H9 (cell line): ENCODE measurements at regions not wholly inside any gene's neighbourhood (a gene's known extent, or its start where the extent isn't known, plus 50 kb on each side); places are given as distances from the start of the nearest gene placed in this dataset.
"Not testable (repeated sequence)": the region's sequence is repeated elsewhere in the genome, so short reads cannot be mapped to it uniquely, and the experiment has no call there.

Experiments
- DNase-seq: peaks from one replicate; pipeline ENCODE4 v3.0.0-alpha.2; 2017
- H2AFZ ChIP-seq: one replicate; pipeline ENCODE4 v1.6.1; 2013; ENCODE audit warnings: mild to moderate bottlenecking, low read length, control low read depth, moderate library complexity
- H2AK5ac ChIP-seq: 2 replicates; pipeline ENCODE4 v1.6.1; 2013; ENCODE audit warnings: low read length, control low read depth, mixed read lengths; ENCODE audit not compliant: insufficient read length
- H2BK120ac ChIP-seq: one replicate; pipeline ENCODE4 v1.6.1; 2013; ENCODE audit warnings: low read depth, mild to moderate bottlenecking, low read length, control low read depth, inconsistent platforms; ENCODE audit not compliant: poor library complexity, severe bottlenecking
- H2BK12ac ChIP-seq: 2 replicates; pipeline ENCODE4 v1.6.1; 2013; ENCODE audit warnings: low read length, control low read depth, mixed read lengths, low read depth; ENCODE audit not compliant: insufficient read length
- H2BK15ac ChIP-seq: 2 replicates; pipeline ENCODE4 v1.6.1; 2013; ENCODE audit warnings: low read depth, low read length, control low read depth
- H2BK20ac ChIP-seq: one replicate; pipeline ENCODE4 v1.6.1; 2013; ENCODE audit warnings: low read depth, mild to moderate bottlenecking, low read length, control low read depth, inconsistent platforms; ENCODE audit not compliant: poor library complexity, severe bottlenecking
- H2BK5ac ChIP-seq: 2 replicates; pipeline ENCODE4 v1.6.1; 2013; ENCODE audit warnings: low read length, control low read depth, mixed read lengths; ENCODE audit not compliant: insufficient read length
- H3K14ac ChIP-seq: 2 replicates; pipeline ENCODE4 v1.6.1; 2013; ENCODE audit warnings: low read length, control low read depth; ENCODE audit not compliant: insufficient read depth
- H3K18ac ChIP-seq: 2 replicates; pipeline ENCODE4 v1.6.1; 2013; ENCODE audit warnings: low read depth, mild to moderate bottlenecking, mixed read lengths, low read length, control low read depth; ENCODE audit not compliant: insufficient read length
- H3K23ac ChIP-seq: 2 replicates; pipeline ENCODE4 v1.6.1; 2013; ENCODE audit warnings: low read length, control low read depth, mixed read lengths, low read depth; ENCODE audit not compliant: insufficient read length
- H3K23me2 ChIP-seq: 2 replicates; pipeline ENCODE4 v1.6.1; 2013; ENCODE audit warnings: low read depth, mild to moderate bottlenecking, mixed read lengths, low read length, control low read depth; ENCODE audit not compliant: insufficient read length, poor library complexity, severe bottlenecking
- H3K27ac ChIP-seq: 2 replicates; pipeline ENCODE4 v1.5.1; 2013; ENCODE audit warnings: low read length, control low read depth, mixed read lengths, low read depth; ENCODE audit not compliant: insufficient read length
- H3K27me3 ChIP-seq: 2 replicates; pipeline ENCODE4 v1.6.1; 2013; ENCODE audit warnings: low read length, control low read depth, inconsistent platforms; ENCODE audit not compliant: insufficient read depth
- H3K4ac ChIP-seq: 2 replicates; pipeline ENCODE4 v1.6.1; 2013; ENCODE audit warnings: low read depth, mild to moderate bottlenecking, control low read depth, inconsistent platforms, low read length, moderate library complexity
- H3K4me1 ChIP-seq: 2 replicates; pipeline ENCODE4 v1.6.1; 2013; ENCODE audit warnings: low read length, control low read depth, inconsistent platforms; ENCODE audit not compliant: insufficient read depth
- H3K4me2 ChIP-seq: 2 replicates; pipeline ENCODE4 v1.6.1; 2013; ENCODE audit warnings: low read length, control low read depth, mixed read lengths; ENCODE audit not compliant: insufficient read length, insufficient read depth
- H3K56ac ChIP-seq: 2 replicates; pipeline ENCODE4 v1.6.1; 2013; ENCODE audit warnings: low read depth, mild to moderate bottlenecking, mixed read lengths, low read length, control low read depth; ENCODE audit not compliant: insufficient read length
- H3K79me1 ChIP-seq: 2 replicates; pipeline ENCODE4 v1.6.1; 2013; ENCODE audit warnings: low read depth, mild to moderate bottlenecking, moderate library complexity, low read length, control low read depth, inconsistent platforms; ENCODE audit not compliant: insufficient read depth, poor library complexity, severe bottlenecking
- H3K79me2 ChIP-seq: 2 replicates; pipeline ENCODE4 v1.6.1; 2013; ENCODE audit warnings: low read length, control low read depth, inconsistent platforms; ENCODE audit not compliant: insufficient read depth
- H3K9ac ChIP-seq: 2 replicates; pipeline ENCODE4 v1.6.1; 2013; ENCODE audit warnings: low read length, control low read depth, mixed read lengths; ENCODE audit not compliant: insufficient read length; ENCODE audit errors: extremely low read depth
- H3K9me3 ChIP-seq: one replicate; pipeline ENCODE4 v1.6.1; 2013; ENCODE audit warnings: low read depth, low read length, inconsistent platforms; ENCODE audit not compliant: control insufficient read depth
- H3T11ph ChIP-seq: one replicate; pipeline ENCODE4 v1.6.1; 2013; ENCODE audit warnings: mild to moderate bottlenecking, low read length, control low read depth, inconsistent platforms
- H4K20me1 ChIP-seq: one replicate; pipeline ENCODE4 v1.6.1; 2013; ENCODE audit not compliant: control insufficient read depth, insufficient read length, insufficient read depth
- H4K5ac ChIP-seq: 2 replicates; pipeline ENCODE4 v1.6.1; 2013; ENCODE audit warnings: low read depth, mild to moderate bottlenecking, mixed read lengths, low read length, control low read depth; ENCODE audit not compliant: insufficient read length
- H4K8ac ChIP-seq: replicated peaks from 2 replicates; pipeline ENCODE4 v1.6.1; 2013; ENCODE audit warnings: low read length, control low read depth, mixed read lengths, low read depth; ENCODE audit not compliant: insufficient read length
- H4K91ac ChIP-seq: 2 replicates; pipeline ENCODE4 v1.6.1; 2013; ENCODE audit warnings: low read depth, mild to moderate bottlenecking, moderate library complexity, mixed read lengths, low read length, control low read depth; ENCODE audit not compliant: insufficient read length
- H3K27ac Mint-ChIP-seq, 3 experiments: 2 replicates in 2 of 3; 3 replicates in 1 of 3; pipeline ENCODE4 v1.8.0; 2020 to 2021; ENCODE audit warnings: mixed read lengths in 3 of 3, mild to moderate bottlenecking in 1 of 3, moderate library complexity in 1 of 3
- H3K27me3 Mint-ChIP-seq: 2 replicates; pipeline ENCODE4 v1.8.0; 2021; ENCODE audit warnings: low read depth, mild to moderate bottlenecking, moderate library complexity, mixed read lengths
- H3K36me3 Mint-ChIP-seq, 3 experiments: 2 replicates in 2 of 3; 3 replicates in 1 of 3; pipeline ENCODE4 v1.8.0; 2020 to 2021; ENCODE audit warnings: low read depth in 3 of 3, mixed read lengths in 3 of 3; ENCODE audit not compliant: insufficient read depth in 1 of 3
- H3K4me1 Mint-ChIP-seq, 2 experiments: 2 replicates each; pipeline ENCODE4 v1.8.0; 2020; ENCODE audit warnings: mixed read lengths in 2 of 2
- H3K4me3 Mint-ChIP-seq, 2 experiments: 2 replicates in 1 of 2; 3 replicates in 1 of 2; pipeline ENCODE4 v1.8.0; 2020 to 2021; ENCODE audit warnings: mild to moderate bottlenecking in 2 of 2, mixed read lengths in 2 of 2, moderate library complexity in 1 of 2
- H3K9me3 Mint-ChIP-seq, 2 experiments: 2 replicates in 1 of 2; 3 replicates in 1 of 2; pipeline ENCODE4 v1.8.0; 2020; ENCODE audit warnings: mild to moderate bottlenecking in 2 of 2, mixed read lengths in 2 of 2, moderate library complexity in 1 of 2
- WGBS: extraction: QIAGEN DNeasy Blood & Tissue Kit; methylation state at CpG from one replicate; pipeline ENCODE4 v1.1.7; 2013; ENCODE audit warnings: missing lambda C conversion rate, low lambda C conversion rate, mixed read lengths; ENCODE audit not compliant: insufficient read length; ENCODE audit errors: extremely low coverage; 5-methylcytosine and 5-hydroxymethylcytosine counted together

DNA sequence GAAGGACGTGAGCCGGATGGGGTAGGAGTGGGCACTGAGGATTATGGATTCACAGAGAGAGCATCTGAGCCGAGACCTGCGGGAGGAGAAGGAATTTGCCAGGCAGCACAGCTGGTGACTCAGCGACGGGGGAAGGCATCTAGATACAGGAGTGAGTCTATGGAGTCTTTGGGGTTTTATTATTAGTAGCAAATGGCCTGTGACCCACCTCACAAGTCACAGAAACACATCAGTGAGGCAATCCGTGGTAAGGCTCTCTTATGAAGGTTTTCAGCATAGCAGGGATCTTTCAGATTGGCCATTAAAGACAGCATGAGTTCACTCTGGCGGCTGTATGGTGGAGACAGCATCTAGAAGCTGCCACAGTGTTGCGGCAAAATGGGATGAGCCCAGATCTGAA lies 66.5 kb upstream of the GPR89A start:
- not testable (repeated sequence) for H4K91ac ChIP-seq, H3K4me1 Mint-ChIP-seq, H3K27ac Mint-ChIP-seq, H3K4me1 ChIP-seq, H3K9me3 ChIP-seq, H2BK5ac ChIP-seq, H3K14ac ChIP-seq, H3K23ac ChIP-seq, H3T11ph ChIP-seq, H3K4ac ChIP-seq, H4K20me1 ChIP-seq, H2AK5ac ChIP-seq, H3K36me3 Mint-ChIP-seq, H3K27me3 ChIP-seq, H2BK120ac ChIP-seq, H3K18ac ChIP-seq, H2BK20ac ChIP-seq, H3K9me3 Mint-ChIP-seq, H3K56ac ChIP-seq, H2BK12ac ChIP-seq, H3K4me3 Mint-ChIP-seq, H3K79me2 ChIP-seq, H4K8ac ChIP-seq, H2BK15ac ChIP-seq, H3K4me2 ChIP-seq, H3K79me1 ChIP-seq, H4K5ac ChIP-seq, H3K27ac ChIP-seq, H3K23me2 ChIP-seq, H3K9ac ChIP-seq
- peak overlapping the region; percentile 86 for H2AFZ ChIP-seq
- peak; percentile 28 for DNase-seq
- WGBS = no CpG with 5 or more reads among the region's 9 CpGs
- peaks cover 15% of the 10 kb centered on the region for H3K27me3 Mint-ChIP-seq

DNA sequence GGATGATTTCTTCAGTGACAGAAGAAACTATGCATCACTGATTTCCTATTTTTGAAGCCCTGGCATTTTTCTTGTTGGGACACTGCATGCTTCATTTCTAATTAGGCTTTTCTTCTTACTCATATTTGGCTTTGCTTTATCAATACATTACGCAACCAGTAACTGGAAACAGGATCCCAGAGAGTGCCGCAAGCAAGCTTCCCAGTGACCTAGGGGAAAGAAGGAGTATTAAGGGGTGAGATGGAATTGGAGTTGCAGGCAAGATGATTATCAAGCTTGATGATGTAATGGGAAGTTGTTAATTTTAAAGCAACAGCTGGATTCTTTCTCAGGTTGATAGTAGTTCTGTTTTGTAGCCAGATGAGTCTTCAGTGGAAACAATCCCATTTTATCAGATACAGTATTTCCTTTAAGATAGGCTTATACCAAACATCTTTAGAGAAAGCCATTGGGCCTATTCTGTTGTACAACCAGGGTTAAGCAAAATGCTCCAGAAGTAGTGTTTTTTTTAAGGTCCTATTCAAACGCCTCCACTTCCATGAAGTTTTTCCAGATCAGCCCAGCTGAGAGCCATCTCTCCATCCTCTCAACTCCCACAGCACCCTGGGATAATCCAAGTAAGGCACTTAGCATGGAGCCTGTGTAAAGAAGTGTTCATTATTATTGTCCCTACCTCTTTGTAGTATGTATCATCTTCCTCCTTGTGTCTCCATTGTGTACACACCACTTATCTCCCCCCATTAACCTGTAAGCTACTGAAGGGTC lies 69.5 kb upstream of the GPR89A start:
- not testable (repeated sequence) for H3K56ac ChIP-seq, H2BK15ac ChIP-seq, H3K23me2 ChIP-seq, H2BK12ac ChIP-seq, H3K79me1 ChIP-seq, H4K8ac ChIP-seq, H2BK5ac ChIP-seq, H3K27me3 Mint-ChIP-seq, H3K36me3 Mint-ChIP-seq, H3T11ph ChIP-seq, H2AK5ac ChIP-seq, H4K20me1 ChIP-seq, H3K9me3 Mint-ChIP-seq, H4K91ac ChIP-seq, H3K4me1 Mint-ChIP-seq, H3K14ac ChIP-seq, H3K79me2 ChIP-seq, DNase-seq, H3K27ac ChIP-seq, H3K4me2 ChIP-seq, H3K4me1 ChIP-seq, H2BK120ac ChIP-seq, H2AFZ ChIP-seq, H3K9ac ChIP-seq, H3K4me3 Mint-ChIP-seq, H3K23ac ChIP-seq, H2BK20ac ChIP-seq, H3K9me3 ChIP-seq, H4K5ac ChIP-seq, H3K18ac ChIP-seq, H3K4ac ChIP-seq, H3K27ac Mint-ChIP-seq, H3K27me3 ChIP-seq
- no CpG with 5 or more reads among the region's 3 CpGs for WGBS
